DMS53 (cell line): ENCODE measurements at regions not wholly inside any gene's neighbourhood (a gene's known extent, or its start where the extent isn't known, plus 50 kb on each side); places are given as distances from the start of the nearest gene placed in this dataset.

ENCODE experiments used
- DNase-seq: peaks from one replicate; lab custom pipeline; 2025; lab: John Stamatoyannopoulos, UW

GRCh38 chr21:26784974-26785373, 60.2 kb downstream of the ADAMTS1 start:
- DNase-seq, result no peak

GRCh38 chr21:26783466-26784195, 61.6 kb downstream of the ADAMTS1 start:
- no peak for DNase-seq

GRCh38 chr21:26782747-26783146, 62.5 kb downstream of the ADAMTS1 start:
- DNase-seq, result no peak

- no peak for DNase-seq
Measured at GRCh38 chr21:26782331-26782730, 62.9 kb downstream of the ADAMTS1 start.

- DNase-seq, result no peak
Measured at GRCh38 chr21:26781331-26781730, 63.9 kb downstream of the ADAMTS1 start.

- no peak for DNase-seq
Measured at GRCh38 chr21:26777166-26777565, 68.0 kb downstream of the ADAMTS1 start.

- DNase-seq, result no peak
Measured at GRCh38 chr21:26776310-26777021, 68.7 kb downstream of the ADAMTS1 start.

- DNase-seq, result no peak
Measured at GRCh38 chr21:26773058-26773457, 72.2 kb downstream of the ADAMTS1 start.

- peak; percentile 63 for DNase-seq
Measured at GRCh38 chr21:26769613-26770188, 75.5 kb downstream of the ADAMTS1 start.

- DNase-seq, result no peak
Measured at GRCh38 chr21:26766826-26767325, 78.3 kb downstream of the ADAMTS1 start.

GRCh38 chr21:26761174-26761915, 83.9 kb downstream of the ADAMTS1 start:
- no peak for DNase-seq

- no peak for DNase-seq
Measured at GRCh38 chr21:26759731-26760130, 85.5 kb downstream of the ADAMTS1 start.

GRCh38 chr21:26758083-26758880, 86.9 kb downstream of the ADAMTS1 start:
- DNase-seq, result no peak

- DNase-seq, result no peak
Measured at GRCh38 chr21:26756491-26757159, 88.6 kb downstream of the ADAMTS1 start.

- no peak for DNase-seq
Measured at GRCh38 chr21:26754853-26755252, 90.4 kb downstream of the ADAMTS1 start.

GRCh38 chr21:26753822-26754221, 91.4 kb downstream of the ADAMTS1 start:
- peak; percentile 13 for DNase-seq

GRCh38 chr21:26752849-26753248, 92.4 kb downstream of the ADAMTS1 start:
- no peak for DNase-seq

- DNase-seq, result no peak
Measured at GRCh38 chr21:26751305-26751704, 93.9 kb downstream of the ADAMTS1 start.

GRCh38 chr21:26748066-26748465, 97.1 kb downstream of the ADAMTS1 start:
- DNase-seq, result no peak

- DNase-seq, result no peak
Measured at GRCh38 chr21:26747216-26747615, 98.0 kb downstream of the ADAMTS1 start.

- no peak for DNase-seq
Measured at GRCh38 chr21:26743524-26743923, 101.7 kb downstream of the ADAMTS1 start.
